GM06990 (cell line): ENCODE measurements at regions not wholly inside any gene's neighbourhood (a gene's known extent, or its start where the extent isn't known, plus 50 kb on each side); places are given as distances from the start of the nearest gene placed in this dataset.
"Not testable (repeated sequence)": the region's sequence is repeated elsewhere in the genome, so short reads cannot be mapped to it uniquely, and the experiment has no call there.

Experiments used
- DNase-seq: peaks from one replicate; pipeline ENCODE4 v3.0.0-alpha.2; 2011; ENCODE audit not compliant: insufficient read length; ENCODE audit errors: extremely low read depth
- H3K27me3 ChIP-seq: replicated peaks from 2 replicates; pipeline ENCODE4 v1.6.0; 2011; ENCODE audit warnings: low read length; ENCODE audit not compliant: control insufficient read depth, insufficient read depth
- H3K36me3 ChIP-seq: 2 replicates; pipeline ENCODE4 v1.5.1; 2011; ENCODE audit warnings: low read length; ENCODE audit not compliant: control insufficient read depth, insufficient read depth
- H3K4me3 ChIP-seq: replicated peaks from 2 replicates; pipeline ENCODE4 v1.5.1; 2011; ENCODE audit warnings: low read depth, mild to moderate bottlenecking, control low read depth, low read length
- CTCF ChIP-seq: IDR thresholded peaks from 2 replicates; pipeline ENCODE4 v1.5.1; 2011; ENCODE audit warnings: low read length, control low read depth, mild to moderate bottlenecking, inconsistent platforms; ENCODE audit not compliant: insufficient read depth, poor library complexity, severe bottlenecking

DNA sequence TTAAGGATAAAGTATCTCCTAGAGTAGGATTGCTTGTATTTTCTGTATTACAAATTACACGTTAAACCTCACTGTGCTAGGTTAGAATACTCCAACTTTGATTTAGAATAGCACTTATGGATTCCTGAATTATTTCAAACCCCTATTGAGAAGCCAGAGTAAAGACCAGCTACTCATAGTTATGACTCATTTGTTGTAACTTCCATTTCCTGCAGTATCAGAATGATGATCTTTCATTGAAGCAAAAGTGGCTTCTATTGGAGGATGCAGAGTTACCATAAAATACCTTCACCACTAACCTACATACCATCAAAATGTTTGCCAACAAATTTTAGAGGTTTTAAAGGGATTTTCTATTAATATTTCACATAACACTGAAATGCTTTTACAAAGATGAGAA lies 1322.7 kb upstream of the ALCAM start:
- Histone ChIP-seq H3K4me3 (no peak overlapping the region), H3K36me3 (no peaks in the 10 kb centered on the region), H3K27me3 (no peaks in the 10 kb centered on the region)
- no peak for TF ChIP-seq CTCF
- no peak for DNase-seq

- Histone ChIP-seq H3K27me3 (no peaks in the 10 kb centered on the region), H3K4me3 (no peak overlapping the region), H3K36me3 (no peaks in the 10 kb centered on the region)
- TF ChIP-seq CTCF, result no peak
- no peak for DNase-seq
Observed at GRCh38 chr3:104066658-104067057, 1300.1 kb upstream of the ALCAM start.

- H3K27me3 ChIP-seq, result no peaks in the 10 kb centered on the region
- TF ChIP-seq CTCF, result no peak
- no peak overlapping the region for H3K4me3 ChIP-seq
- no peaks in the 10 kb centered on the region for H3K36me3 ChIP-seq
- no peak for DNase-seq
Observed at GRCh38 chr3:104069114-104069513, 1297.6 kb upstream of the ALCAM start.

DNA sequence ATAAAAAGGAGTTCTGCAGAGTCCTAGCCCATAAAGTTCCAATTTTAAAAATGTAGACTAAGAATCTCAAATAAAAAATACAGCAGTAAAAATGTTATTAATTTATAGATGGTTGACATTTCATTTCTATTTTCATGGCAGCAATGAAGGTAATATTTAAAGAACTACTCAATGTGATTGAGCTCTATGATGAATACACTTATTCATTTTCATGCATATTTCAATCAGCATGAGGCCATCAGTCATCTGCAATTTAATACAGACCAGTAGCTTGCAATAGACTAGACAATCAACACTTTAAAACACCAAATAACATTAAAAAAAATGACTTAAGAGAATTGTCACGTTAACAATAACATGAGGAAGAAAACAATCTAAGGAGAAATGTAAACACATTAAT lies 1295.8 kb upstream of the ALCAM start:
- Histone ChIP-seq H3K27me3 (no peaks in the 10 kb centered on the region), H3K36me3 (no peaks in the 10 kb centered on the region), H3K4me3 (no peak overlapping the region)
- no peak for DNase-seq
- no peak for TF ChIP-seq CTCF

- Histone ChIP-seq H3K27me3 (no peaks in the 10 kb centered on the region), H3K4me3 (no peak overlapping the region), H3K36me3 (no peaks in the 10 kb centered on the region)
- DNase-seq, result no peak
- no peak for TF ChIP-seq CTCF
Observed at GRCh38 chr3:104080088-104080626, 1286.6 kb upstream of the ALCAM start.

GRCh38 chr3:104088738-104089137 lies 1278.0 kb upstream of the ALCAM start:
- Histone ChIP-seq H3K27me3 (no peaks in the 10 kb centered on the region), H3K36me3 (no peaks in the 10 kb centered on the region), H3K4me3 (no peak overlapping the region)
- DNase-seq, result no peak
- no peak for TF ChIP-seq CTCF

DNA sequence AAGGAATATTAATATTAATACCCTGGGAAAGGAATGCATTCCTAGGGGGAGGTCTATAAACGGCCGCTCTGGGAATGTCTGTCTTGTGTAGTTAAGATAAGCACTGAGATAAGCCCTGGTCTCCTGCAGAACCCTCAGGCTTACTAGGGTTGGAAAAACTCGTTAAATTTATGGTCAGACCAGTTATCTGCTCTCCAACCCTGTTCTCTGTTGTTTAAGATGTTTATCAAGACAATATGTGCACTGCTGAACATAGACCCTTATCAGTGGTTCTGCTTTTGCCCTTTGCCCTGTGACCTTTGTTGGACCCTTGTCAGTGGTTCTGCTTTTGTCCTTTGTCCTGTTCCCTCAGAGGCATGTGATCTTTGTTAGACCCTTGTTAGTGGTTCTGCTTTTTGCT lies 1276.7 kb upstream of the ALCAM start:
- not testable (repeated sequence) for H3K27me3 ChIP-seq, H3K36me3 ChIP-seq, DNase-seq

More for the DNA sequence above, 1276.7 kb upstream of the ALCAM start:
- H3K4me3 ChIP-seq, result not testable (repeated sequence)
